Pons (tissue), 1 donor: ENCODE measurements at regions not wholly inside any gene's neighbourhood (a gene's known extent, or its start where the extent isn't known, plus 50 kb on each side); places are given as distances from the start of the nearest gene placed in this dataset.
A peak's percentile ranks its signal among the peaks of the same experiment; 100 is the strongest.
"Not testable (repeated sequence)": the region's sequence is repeated elsewhere in the genome, so short reads cannot be mapped to it uniquely, and the experiment has no call there.

Experiments used
- DNase-seq: peaks from one replicate; pipeline ENCODE4 v3.0.0-alpha.2; 2016; ENCODE audit warnings: low spot score

DNA sequence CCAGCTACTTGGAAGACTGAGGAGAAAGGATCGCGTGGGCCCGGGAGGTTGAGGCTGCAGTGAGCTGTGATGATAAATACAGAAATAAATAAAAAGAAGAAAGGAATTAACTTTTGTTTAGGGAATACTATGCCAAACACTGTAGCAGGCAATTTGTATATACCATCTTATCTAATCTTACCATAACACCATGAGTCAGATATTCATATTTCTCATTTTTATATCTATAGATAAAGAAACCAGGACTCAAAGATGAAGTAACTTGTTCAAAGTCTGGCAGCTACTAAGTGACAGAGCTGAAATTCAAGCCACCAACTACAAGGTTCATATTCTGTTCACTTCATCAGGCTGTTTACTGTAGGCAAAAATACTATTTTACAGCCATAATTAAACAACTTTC is 119.2 kb upstream of the SLC39A10 start:
- no peak for DNase-seq

DNA sequence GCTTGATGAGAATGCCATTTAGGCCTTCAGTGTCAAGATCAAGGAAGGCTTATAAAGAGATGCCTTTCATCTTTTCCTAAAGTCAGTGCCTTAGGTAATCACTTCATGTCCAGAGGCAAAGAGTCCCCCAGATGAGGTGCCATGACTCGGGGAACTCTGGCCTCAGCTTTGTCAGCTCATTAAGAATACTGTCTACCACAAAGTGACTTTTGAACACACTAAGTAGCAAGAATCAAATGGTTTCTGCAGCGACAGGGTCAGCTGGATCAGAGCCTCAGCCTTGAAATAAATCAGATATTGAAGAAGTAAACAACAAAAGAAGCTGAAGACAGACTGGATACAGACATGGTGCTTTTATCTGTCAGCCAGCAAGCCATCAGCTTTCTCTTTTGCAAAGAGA is 120.1 kb upstream of the SLC39A10 start:
- DNase-seq, result no peak

DNA sequence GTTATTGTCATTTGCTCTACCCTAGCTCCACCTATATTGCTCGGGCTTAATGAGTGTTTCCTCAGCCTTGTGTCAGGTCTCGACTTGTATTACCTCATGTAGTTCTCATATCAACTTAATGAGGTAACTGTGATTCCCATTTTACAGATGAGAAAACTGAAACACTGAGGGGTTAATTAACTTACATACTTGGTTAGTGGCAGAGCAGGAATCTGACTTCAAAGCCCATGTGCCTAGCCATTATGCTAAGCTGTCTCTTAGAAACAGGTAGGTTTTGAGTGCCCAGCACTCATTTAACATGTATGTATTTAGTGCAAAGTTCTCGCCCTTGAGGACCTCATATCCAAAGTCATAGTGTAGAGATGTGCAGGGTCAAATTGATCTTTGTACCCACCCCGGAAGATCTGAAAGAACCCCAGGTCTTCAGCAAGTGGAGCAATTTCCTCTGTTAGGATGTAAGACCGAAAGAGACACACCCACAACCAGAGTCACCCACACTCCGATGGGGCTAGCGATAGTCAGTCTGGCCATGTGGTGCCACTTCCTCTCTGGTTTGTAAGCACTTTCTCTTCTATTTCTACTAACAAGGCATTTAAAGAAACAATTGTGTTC is 121.0 kb upstream of the SLC39A10 start:
- DNase-seq, result peak; percentile 80

DNA sequence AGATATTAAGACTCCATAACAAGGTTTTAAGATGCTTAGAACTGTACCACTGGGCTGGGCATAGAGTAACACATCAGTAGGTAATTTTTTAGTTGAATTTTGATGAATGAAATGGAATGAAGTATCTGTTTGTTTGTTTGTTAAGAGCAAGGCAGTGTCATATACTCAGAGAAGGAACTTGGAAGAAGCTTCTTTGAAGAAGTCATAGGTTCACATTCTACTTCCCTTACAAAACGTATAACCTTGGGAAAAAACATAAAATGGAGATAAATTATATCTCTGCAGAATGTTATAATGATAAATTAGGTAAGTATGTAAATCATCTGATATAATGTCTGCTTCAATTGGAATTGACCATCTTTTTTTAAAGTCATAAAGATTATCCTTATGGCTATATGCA is 122.1 kb upstream of the SLC39A10 start:
- DNase-seq, result peak; percentile 11

DNA sequence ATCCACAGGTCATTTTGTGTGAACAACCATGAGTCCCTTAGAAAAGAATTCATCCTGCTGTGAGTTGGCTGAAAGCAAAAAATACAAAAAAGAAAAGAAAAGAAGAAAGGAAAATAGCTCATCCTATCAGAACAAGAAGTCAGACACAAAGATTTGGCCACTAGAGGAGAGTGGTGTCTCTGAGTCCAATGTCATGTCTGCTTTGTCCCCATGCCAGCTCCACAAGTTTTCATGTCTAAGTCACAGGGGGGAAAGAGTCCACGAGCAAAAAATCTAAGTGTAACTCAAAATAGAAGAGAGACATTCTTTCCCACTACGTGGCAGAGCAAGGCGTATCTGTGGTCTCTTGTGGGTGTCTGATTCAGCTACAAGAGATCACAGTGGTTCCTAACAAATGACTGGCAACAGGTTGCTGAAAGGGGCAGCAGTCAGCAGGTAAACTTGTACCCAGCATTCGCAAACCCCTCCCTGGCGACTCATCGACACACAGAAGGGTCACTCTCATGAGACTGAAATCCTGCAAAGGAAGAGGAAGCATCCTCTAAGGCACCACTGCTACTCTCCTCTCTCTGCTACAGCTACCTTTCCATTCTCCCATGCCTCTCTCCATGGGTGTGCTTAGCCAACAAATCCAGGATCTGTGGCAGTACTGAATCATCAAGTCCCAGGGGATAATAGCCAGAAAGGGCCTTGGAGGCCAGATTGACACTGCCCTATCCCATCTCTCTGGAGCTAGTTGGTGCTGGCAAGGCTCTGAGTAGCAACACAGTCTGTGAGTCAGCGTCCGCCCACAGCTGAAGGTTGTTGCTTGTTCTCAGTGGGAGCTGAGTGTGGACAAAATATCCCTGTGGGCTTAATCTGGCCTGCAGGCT is 123.0 kb upstream of the SLC39A10 start:
- DNase-seq, result peak; percentile 48

DNA sequence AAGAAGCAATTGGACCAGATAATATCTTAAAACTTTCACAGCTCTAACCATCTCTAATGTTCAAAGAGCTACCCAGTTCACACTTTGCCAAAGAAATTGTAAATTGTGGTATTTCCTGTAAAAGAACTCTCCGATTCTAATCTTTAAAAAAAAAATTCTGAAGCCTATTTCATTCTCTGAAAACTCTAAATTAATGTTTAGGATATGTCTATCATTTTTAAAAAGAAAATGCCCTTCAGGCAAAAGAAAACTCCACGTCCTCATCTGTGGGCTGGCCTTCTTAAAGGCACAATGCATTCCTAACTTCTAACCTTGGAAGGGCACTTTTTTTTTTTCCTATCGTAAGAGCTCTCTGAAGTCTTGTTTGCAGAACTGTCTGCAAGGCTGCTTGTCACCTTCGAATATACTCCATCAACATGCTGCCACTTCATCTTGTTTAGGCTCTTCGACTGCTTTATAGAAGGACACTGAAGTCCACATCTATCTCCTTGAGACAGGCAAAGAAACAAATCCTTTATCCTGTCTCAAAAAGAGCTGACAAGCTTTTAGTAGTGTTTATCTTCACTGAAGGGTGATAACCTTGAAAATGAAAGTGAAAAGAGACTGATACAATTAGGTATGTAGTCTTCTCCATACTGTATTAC is 124.3 kb upstream of the SLC39A10 start:
- peak; percentile 37 for DNase-seq

DNA sequence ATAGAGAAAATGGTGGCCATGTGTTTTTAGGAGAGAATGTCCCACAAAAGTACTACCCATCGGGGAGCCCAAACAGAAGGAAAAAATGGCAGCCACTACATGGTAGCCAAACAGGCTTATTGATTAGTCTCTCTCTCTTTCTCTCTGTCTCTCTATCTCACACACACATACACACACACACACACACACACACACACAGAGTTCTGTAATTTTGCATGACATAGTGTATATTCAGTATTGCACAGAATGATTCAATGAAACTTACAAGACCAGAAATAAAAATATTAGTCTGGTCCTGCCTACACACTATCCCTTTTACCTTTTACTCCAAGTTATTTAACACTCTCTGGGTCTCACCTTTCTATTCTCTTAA is 124.8 kb upstream of the SLC39A10 start:
- no peak for DNase-seq

DNA sequence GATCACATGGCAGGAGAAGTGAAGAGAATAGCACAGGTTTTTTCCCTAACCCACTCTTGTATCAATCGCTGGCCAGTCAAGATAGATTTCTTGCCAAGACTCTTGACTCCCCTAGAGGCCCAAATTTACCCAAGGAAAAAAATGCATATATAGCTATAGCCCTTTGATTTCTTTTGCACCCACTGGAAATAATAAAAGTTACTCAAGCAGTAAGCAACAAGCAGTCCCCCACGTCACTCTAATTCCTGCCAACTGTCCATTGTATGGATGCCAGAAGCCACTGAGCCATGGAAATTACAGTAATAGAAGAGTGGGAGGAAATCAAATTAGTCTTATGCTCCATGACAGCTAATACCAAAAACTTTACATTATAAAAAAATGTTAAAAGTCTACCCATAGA is 125.3 kb upstream of the SLC39A10 start:
- no peak for DNase-seq

DNA sequence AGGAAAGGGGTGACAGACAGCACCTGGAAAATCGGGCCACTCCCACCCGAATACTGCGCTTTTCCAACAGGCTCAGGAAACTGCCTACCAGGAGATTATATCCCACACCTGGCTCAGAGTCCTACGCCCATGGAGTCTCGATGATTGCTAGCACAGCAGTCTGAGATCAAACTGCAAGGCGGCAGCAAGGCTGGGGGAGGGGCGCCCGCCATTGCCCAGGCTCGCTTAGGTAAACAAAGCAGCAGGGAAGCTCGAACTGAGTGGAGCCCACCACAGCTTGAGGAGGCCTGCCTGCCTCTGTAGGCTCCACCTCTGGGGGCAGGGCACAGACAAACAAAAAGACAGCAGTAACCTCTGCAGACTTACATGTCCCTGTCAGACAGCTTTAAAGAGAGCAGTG is 133.8 kb upstream of the SLC39A10 start:
- DNase-seq, result not testable (repeated sequence)

DNA sequence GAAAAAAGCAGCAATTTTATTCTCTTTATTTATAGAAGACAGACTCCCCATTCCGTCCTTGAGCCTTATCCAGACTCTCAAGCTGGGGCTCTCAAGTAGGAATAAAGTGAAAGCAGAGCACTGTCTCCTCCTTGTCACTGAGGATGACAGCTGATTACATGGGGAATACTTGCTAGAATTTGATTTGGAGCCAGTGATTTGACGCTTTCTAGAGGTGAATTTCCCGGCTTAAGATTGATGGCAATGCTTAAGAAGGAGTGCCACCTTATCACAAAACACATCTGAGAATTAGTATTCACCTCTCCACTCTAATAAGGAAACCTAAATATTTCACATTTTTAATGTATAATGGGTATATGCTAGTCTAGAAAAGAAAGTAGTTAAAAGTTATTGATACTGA is 135.4 kb upstream of the SLC39A10 start:
- no peak for DNase-seq

DNA sequence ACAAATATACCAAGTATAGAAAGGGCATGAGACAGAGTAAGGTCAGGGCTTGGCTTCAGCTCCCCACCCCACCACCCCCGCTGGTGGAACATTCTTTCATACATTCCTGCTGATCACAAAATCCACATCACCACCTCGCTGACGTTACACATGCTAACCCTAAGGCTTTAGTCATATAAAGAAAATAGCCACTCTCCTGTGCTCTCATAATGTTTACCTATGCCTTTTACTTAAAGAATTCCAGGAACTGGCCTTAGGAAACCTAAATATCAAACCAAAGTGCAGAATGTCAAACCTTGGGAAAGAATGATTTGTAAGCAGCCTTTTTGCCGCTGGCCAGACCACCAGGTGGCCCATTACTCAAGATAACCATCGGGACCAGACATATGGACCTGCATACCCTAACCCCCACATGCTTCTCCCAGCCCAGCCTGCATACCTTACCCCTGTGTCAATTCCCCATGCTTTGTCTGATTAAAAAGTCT is 136.3 kb upstream of the SLC39A10 start:
- no peak for DNase-seq

DNA sequence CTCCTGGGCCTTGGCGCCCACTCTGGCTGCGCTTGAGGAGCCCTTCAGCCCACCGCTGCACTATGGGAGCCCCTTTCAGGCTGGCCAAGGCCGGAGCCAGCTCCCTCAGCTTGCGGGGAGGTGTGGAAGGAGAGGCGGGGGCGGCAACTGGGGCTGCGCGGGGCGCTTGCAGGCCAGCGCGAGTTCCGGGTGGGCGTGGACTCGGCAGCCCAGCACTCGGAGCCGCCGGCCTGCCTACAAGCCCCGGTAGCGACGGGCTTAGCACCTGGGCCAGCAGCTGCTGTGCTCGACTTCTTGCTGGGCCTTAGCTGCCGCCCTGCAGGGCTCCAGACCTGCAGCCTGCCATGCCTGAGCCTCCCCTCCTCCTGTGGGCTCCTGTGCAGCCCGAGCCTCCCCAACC is 141.5 kb upstream of the SLC39A10 start:
- no peak for DNase-seq

DNA sequence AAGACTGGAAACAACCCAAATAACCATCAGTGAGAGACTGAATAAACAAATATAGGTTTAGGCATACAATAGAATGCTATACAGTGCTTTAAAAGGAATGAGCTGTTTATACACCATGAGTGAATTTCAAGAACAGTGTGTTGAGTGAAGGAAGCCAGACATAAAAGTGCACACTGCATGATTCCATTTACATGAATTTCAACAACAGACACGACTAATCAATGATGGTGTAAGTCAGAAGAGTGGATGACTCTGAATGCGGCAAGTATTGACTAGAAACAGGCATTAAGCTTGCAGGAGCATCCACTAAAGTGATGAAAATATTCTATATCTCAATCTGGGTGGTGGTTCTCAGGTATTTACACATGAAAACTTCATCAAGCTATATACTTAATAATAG is 142.7 kb upstream of the SLC39A10 start:
- DNase-seq, result no peak

DNA sequence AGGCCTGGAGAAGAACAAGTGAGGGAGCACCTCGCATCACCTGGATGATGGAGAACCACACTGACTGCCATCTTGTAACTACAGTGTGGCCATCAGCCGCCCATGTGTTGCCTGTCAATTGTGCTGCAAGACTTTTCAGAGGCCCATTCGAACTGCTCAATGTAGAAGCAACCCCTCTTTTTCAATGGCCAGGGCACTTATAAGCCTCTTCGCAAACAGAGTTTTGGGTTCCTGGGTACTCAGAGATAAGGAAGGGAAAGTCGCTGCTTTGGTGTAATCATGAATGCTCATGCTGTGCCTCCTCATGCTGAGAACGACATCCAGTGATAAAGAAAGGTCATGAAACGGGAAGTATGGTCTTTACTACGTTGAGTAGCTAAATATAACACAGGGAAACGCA is 143.9 kb upstream of the SLC39A10 start:
- DNase-seq, result peak; percentile 61

DNA sequence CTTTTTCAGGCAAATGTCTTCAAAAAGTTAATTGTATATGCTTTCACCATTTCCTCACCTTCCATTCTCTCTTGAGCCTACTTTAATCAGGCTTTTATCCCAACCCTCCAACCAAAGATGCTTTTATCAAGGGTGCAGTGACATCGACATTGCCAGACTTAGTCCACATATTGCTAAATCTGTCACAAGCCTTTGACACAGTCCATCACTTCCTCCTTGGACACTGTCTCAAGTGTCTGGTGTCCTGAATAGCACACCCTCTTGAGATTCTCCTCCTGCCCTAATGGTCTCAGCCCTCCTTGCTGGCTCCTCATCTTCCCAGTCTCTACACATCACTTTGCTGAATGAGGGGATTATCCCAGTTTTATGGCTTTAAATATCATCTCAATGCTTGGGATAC is 147.5 kb upstream of the SLC39A10 start:
- peak; percentile 38 for DNase-seq

DNA sequence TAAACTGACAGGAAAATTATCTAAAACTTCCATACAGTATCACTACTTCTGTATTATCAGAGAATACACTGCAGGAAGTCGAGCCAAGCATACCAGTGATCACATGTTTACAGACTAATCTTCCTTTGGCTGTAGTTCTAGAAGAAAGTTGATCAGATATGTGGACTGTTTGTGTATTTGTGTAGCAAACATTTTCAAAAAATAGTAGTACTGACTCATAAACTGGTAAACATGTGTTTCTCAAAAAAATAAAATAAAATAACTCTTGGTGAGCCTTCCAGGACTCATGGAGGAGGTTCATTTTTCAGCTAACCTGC is 148.9 kb upstream of the SLC39A10 start:
- no peak for DNase-seq

DNA sequence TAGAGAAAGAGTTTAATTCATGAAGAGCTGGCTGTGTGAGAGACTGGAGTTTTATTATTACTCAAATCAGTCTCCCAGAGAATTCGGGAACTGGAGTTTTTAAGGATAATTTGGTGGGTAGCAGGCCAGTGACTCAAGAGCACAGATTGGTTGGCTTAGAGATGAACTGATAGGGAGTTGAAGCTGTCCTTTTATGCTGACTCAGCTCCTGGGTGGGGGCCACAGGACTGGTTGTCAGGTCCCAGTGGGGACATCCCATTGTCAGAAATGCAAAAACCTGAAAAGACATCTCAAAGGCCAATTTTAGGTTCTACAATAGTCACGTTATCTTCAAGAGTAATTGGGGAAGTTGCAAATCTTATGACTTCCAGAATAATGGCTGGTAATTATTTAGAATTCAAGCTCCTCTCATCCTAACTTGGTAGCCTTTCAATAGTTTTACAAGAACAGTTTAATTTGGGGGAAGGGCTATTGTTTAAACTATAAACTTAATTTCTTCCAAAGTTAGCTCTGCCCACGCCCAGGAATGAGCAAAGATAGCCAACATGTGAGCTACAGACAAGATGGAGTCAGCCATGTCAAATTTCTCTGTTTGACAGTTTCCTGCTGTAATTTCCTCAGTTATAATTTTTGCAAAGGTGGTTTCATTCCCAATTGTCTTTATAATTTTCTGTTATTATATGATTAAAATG is 149.4 kb upstream of the SLC39A10 start:
- no peak for DNase-seq

DNA sequence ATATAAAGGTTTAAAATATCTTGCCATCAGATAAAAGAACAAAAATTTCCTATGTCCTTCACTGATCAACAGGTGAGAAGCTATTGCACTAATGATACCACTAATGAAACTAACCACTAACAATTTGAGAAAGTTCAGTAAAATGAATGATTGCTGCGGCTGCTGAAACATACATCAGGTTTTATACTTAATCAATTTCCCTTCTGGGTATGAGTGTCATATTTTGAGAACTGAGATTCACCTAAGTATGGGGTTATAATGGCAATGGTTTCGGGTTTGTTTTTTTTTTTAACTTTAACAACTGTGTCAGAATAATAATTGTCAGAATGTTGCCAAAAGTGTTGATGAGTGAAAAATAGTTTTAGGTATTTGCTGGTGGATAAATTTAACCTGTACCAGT is 151.3 kb upstream of the SLC39A10 start:
- no peak for DNase-seq

DNA sequence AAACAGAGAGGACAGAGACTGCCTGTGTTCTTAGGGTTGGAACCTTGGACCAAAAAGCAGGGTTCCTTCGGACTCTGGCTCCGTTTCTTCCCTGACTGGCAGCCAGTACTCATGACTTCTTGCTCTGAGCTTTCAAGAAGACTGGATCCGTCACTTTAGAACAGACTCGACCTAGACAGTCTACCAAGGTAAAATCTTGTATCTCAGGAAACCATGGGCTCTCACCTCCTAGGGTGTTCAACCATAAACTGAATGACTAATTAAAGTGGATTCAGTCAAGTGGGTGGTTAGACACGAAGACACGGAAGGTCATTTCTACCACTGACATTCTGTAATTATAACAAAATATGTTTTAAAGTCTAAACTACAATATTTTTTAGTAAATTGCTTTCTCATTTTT is 153.8 kb upstream of the SLC39A10 start:
- DNase-seq, result no peak

DNA sequence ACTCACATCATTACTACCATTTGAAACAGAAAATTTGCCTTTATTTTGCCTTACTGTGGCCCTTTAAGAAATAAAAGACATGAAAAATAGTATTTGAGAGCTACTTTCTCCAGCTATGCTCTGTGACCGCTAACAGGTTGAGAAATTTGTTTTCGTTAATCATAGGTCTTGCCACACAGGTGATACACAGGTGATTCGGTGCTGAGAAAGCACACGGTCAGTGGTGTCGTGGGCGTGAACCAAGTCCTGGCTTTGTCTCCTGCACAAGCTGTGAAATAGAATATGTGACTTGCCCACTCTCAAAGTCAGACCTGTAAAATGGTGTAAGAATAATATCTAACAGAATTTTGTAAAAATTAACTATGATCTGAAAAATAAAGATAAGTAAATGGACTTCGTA is 155.3 kb upstream of the SLC39A10 start:
- DNase-seq, result no peak

DNA sequence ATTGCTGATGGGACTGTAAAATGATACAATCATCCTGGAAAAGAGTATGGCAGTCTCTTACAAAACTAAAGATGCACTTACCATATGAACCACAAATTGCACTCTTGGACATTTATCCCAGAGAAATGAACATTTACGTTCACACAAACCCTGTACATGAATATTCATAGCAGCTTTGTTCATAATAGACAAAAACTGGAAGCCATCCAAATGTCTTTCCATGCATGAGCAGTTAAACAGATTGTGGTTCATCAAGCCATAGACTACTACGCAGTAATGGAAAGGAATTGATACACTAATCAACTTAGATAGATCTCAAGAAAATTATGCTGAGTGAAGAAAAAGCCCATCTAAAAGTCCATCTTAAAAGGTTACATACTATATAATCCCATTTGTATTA is 156.1 kb upstream of the SLC39A10 start:
- DNase-seq, result no peak

DNA sequence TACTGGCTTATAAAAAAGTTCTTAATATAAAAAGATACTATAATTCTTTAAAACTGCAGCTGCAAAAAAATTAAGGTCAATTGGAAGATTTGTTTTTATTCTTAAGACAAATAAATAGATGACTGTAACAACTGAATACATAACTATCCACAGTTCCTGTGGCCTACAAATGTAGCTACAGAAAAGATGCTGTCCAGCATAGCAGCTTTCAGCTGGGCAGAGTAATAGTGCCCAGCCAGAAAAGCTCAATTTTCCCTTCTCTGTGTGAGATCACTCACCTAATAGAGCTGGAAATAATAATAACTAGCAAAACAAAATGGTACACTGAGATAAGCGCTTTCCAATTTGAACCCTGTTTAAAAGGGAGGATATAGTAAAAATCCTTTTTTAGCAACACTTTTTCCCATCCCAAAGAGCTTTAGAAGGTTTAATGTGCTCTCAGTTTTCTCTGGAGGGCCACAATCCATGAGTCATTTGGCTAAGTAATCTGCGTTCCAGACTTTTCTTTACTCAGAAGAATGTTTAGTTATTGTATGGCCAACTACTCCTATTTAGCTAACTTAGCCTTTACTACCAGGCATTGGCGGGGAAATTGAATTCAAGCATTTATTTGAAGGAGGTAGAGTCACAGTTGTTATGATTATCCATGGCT is 158.1 kb upstream of the SLC39A10 start:
- DNase-seq, result no peak
